ENCODE measurements at regions not wholly inside any gene's neighbourhood (a gene's known extent, or its start where the extent isn't known, plus 50 kb on each side); places are given as distances from the start of the nearest gene placed in this dataset.

DNA sequence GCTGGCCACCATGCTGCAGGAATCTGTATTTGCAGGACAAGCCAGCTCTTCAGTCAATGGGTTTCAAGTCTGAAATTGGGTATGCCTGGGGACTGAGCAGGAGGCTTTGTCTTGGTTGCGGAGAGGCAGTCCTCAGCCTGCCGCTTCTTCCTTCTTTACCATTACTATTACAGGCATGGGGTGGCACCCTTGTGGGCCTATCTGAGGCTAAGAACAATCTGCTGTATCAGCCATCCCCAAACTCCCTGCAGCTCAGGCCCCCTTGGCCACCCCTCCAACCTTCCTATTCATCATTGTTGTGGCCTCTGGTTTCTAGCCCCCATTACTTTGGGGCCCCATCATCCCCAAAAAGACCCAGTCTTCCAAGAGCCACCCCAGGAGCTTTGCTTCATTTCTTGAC is 289.2 kb upstream of the FOXQ1 start:
- TF ChIP-seq CTCF (IDR thresholded peaks at IDR 0.05) (no peak), POLR2A (IDR thresholded peaks at IDR 0.05) (no peak)

Measured in testis (tissue), 2 donors.